Ascending aorta (tissue), 2 donors: ENCODE measurements at regions not wholly inside any gene's neighbourhood (a gene's known extent, or its start where the extent isn't known, plus 50 kb on each side); places are given as distances from the start of the nearest gene placed in this dataset.

Source experiments
- DNase-seq, 2 donors: peaks; one replicate each; pipeline ENCODE4 v3.0.0-alpha.2; 2019; ENCODE audit warnings: low spot score in 2 of 2
- H3K27ac ChIP-seq, 2 donors: fragments of 200-600 bp; sonication (generic); one replicate each; pipeline ENCODE4 v1.5.1; 2016 to 2017; ENCODE audit warnings: mild to moderate bottlenecking in 1 of 2
- H3K27me3 ChIP-seq: fragments of 200-600 bp; sonication (generic); one replicate; pipeline ENCODE4 v1.5.1; 2017
- H3K36me3 ChIP-seq, 2 donors: fragments of 200-600 bp; sonication (generic); one replicate each; pipeline ENCODE4 v1.5.1; 2016
- H3K4me1 ChIP-seq, 2 donors: fragments of 200-600 bp; sonication (generic); one replicate each; pipeline ENCODE4 v1.5.1; 2016 to 2017; ENCODE audit warnings: mild to moderate bottlenecking in 1 of 2
- H3K4me3 ChIP-seq, 2 donors: fragments of 200-600 bp; sonication (generic); one replicate each; pipeline ENCODE4 v1.5.1; 2016 to 2017; ENCODE audit warnings: mild to moderate bottlenecking in 1 of 2
- H3K9me3 ChIP-seq, 2 donors: fragments of 200-600 bp; sonication (generic); one replicate each; pipeline ENCODE4 v1.5.1; 2016
- intact Hi-C: fragments of 100-400 bp; cut with DNase I; formaldehyde crosslinking; loops from one replicate; pipeline ENCODE4 v1.15.1; 2023
- TF ChIP-seq, protein P1 (sequence below), 3 experiments: fragments of 200-600 bp in 2 of 3; fragments of 450-650 bp in 1 of 3; sonication (generic) in 2 of 3; IDR thresholded peaks; one replicate each; pipeline ENCODE4 v1.5.1; 2016 to 2019; ENCODE audit warnings: antibody characterized with exemption in 3 of 3, mild to moderate bottlenecking in 1 of 3, moderate library complexity in 1 of 3

DNA sequence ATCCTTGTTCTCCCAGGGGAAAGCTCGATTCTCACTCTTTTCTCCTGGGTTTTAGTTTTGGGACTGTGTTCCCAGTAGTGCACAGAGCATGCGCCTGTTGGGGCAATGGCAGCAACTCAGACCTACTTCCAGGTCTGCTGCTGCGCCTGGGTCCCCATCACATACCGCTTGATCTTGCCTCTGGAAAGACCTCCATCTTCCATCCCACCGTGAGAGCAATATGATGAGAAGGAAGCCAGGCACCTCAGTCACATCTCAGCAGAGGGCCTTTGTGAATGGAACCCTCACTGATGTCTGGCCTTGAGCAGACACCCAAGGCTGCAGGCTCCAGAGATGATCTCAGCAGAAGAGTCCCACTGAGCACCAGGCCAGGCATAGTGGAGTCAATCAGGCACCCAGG, 176.8 kb upstream of the ZNF507 start:
- no peak for DNase-seq
- Histone ChIP-seq H3K4me3 (no peak overlapping the region), H3K9me3 (no peaks in the 10 kb centered on the region), H3K36me3 (no peaks in the 10 kb centered on the region), H3K27ac (no peak overlapping the region), H3K4me1 (no peaks in the 10 kb centered on the region), H3K27me3 (no peaks in the 10 kb centered on the region)
- intact Hi-C loops: no loop called here
- TF ChIP-seq, protein P1, sequence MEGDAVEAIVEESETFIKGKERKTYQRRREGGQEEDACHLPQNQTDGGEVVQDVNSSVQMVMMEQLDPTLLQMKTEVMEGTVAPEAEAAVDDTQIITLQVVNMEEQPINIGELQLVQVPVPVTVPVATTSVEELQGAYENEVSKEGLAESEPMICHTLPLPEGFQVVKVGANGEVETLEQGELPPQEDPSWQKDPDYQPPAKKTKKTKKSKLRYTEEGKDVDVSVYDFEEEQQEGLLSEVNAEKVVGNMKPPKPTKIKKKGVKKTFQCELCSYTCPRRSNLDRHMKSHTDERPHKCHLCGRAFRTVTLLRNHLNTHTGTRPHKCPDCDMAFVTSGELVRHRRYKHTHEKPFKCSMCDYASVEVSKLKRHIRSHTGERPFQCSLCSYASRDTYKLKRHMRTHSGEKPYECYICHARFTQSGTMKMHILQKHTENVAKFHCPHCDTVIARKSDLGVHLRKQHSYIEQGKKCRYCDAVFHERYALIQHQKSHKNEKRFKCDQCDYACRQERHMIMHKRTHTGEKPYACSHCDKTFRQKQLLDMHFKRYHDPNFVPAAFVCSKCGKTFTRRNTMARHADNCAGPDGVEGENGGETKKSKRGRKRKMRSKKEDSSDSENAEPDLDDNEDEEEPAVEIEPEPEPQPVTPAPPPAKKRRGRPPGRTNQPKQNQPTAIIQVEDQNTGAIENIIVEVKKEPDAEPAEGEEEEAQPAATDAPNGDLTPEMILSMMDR (IDR thresholded peaks at IDR 0.05): no peak

DNA sequence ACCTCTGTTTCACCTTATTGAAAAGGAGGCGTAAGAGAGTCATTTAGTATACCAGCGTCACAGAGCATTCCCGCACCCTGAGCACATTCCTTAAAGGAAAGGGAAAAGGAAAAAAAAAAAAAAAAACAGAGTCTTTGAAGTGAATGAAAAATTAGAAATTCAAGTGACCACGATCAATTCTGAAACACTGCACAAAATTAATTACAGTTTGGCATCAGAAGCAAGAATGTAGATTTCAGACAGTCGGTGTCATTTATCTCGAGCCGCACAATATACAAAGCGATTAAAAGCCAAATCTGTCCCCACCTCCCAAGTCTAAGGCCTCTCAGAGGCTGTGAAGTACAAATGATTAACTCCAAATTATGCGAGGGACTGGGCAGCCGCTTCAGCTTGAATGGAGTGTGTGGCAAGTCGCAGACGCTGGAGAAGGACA, 173.7 kb upstream of the ZNF507 start:
- TF ChIP-seq, protein P1 (IDR thresholded peaks at IDR 0.05): no peak
- no peak overlapping the region for H3K27ac ChIP-seq
- no peak for DNase-seq
- H3K9me3 ChIP-seq: no peaks in the 10 kb centered on the region
- no peak overlapping the region for H3K4me3 ChIP-seq
- no peaks in the 10 kb centered on the region for H3K27me3 ChIP-seq
- intact Hi-C loops: no loop called here
- H3K36me3 ChIP-seq: no peaks in the 10 kb centered on the region
- H3K4me1 ChIP-seq: no peaks in the 10 kb centered on the region

DNA sequence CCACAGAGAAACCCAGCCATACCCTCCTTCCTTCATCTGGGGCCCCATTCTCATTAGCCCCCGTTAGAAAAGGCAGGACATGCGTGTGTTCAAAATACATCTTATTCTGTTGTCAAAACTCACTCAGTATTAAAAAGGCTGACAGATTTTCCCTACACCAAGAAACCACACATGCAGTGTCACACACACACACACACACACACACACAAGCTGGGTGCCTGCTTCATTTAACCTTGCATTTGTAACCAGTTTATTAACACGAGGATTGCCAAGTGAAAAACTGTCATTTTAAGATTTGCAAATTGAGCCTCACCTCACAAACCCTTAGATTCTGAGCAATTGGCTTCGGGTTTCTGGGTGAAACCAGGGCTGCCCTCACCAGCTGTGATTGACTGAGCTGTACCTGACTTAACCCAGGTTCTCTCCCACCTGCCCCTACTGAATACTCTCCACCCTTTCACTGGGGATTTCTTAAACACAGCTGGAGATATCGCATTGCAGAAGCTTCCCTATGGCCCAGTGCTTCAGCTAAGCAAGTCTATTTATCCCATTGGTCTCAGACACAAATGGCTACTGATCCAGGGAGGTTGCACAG, 172.7 kb upstream of the ZNF507 start:
- Histone ChIP-seq H3K36me3 (no peaks in the 10 kb centered on the region), H3K27me3 (no peaks in the 10 kb centered on the region), H3K4me1 (no peaks in the 10 kb centered on the region), H3K9me3 (no peaks in the 10 kb centered on the region), H3K27ac (no peak overlapping the region), H3K4me3 (no peak overlapping the region)
- TF ChIP-seq, protein P1 (IDR thresholded peaks at IDR 0.05): no peak
- intact Hi-C loops: no loop called here
- no peak for DNase-seq

DNA sequence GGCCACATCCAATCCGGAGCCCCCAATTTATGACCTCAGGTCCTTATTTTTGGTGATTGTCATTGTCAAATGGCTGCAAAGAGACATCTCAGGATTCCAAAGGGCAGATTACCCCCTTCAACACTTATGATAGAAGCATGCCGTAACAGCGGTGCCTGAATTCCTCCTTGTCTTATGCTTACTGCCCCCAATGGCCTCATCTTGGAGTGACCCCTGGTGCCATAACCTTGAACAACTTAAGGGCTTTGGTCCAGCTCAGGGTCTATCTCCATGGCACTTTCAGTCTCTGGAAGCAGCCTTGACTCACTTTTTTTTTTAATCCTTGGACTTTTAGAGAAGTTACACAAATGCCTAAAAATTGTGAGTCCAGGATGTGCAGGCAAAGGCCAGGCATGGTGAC, 171.6 kb upstream of the ZNF507 start:
- TF ChIP-seq, protein P1 (IDR thresholded peaks at IDR 0.05): no peak
- H3K4me1 ChIP-seq: no peaks in the 10 kb centered on the region
- intact Hi-C loops: no loop called here
- no peaks in the 10 kb centered on the region for H3K36me3 ChIP-seq
- no peak overlapping the region for H3K4me3 ChIP-seq
- H3K27ac ChIP-seq: no peak overlapping the region
- DNase-seq: no peak
- no peaks in the 10 kb centered on the region for H3K27me3 ChIP-seq
- no peaks in the 10 kb centered on the region for H3K9me3 ChIP-seq

DNA sequence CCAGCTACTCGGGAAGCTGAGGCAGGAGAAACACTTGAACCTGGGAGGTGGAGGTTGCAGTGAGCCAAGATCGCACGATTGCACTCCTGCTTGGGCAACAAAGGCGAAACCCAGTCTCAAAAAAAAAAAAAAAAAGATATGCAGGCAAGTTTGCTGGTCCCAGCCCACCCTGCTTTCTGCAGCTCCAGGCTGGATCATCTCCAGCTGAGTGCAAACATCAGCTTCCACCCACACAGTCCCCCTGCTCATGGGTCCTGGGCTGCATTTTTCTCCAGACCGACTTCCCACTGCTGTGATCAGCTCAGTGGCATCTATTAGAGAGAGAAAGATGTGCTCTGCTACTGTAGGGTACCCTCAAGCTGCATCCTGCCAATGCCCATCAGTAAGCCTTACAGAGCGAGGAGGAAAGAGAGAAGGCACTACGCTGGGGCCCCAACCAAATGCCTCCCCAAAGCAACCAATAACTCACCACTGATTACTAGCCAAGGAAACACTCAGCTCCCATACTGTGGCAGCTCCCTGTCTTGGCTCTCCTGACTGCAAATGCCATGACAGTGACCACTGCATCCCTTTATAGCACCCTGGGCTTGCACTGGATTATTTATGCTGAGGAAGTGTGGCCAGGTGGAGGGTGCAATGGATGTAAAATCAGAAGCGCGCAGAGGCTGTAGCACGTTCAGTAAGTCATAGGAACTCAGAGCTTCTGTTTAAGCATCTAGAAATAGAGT, 170.9 kb upstream of the ZNF507 start:
- Histone ChIP-seq H3K4me1 (no peaks in the 10 kb centered on the region), H3K9me3 (no peaks in the 10 kb centered on the region), H3K36me3 (no peaks in the 10 kb centered on the region), H3K27ac (no peak overlapping the region), H3K4me3 (no peak overlapping the region), H3K27me3 (no peaks in the 10 kb centered on the region)
- intact Hi-C loops: no loop called here
- no peak for DNase-seq
- TF ChIP-seq, protein P1 (IDR thresholded peaks at IDR 0.05): no peak
